BLaER1 (cell line): ENCODE measurements at regions not wholly inside any gene's neighbourhood (a gene's known extent, or its start where the extent isn't known, plus 50 kb on each side); places are given as distances from the start of the nearest gene placed in this dataset.

Source experiments
- H3K27ac ChIP-seq: shearing (Covaris generic); formaldehyde crosslinking; 2 replicates; pipeline ENCODE4 v1.8.1; 2022
- H3K27me3 ChIP-seq: shearing (Covaris generic); formaldehyde crosslinking; 2 replicates; pipeline ENCODE4 v1.8.1; 2022
- H3K36me3 ChIP-seq: shearing (Covaris generic); formaldehyde crosslinking; 2 replicates; pipeline ENCODE4 v1.8.1; 2022
- H3K4me1 ChIP-seq: shearing (Covaris generic); formaldehyde crosslinking; 2 replicates; pipeline ENCODE4 v1.8.1; 2022
- H3K4me2 ChIP-seq: shearing (Covaris generic); formaldehyde crosslinking; 2 replicates; pipeline ENCODE4 v1.8.1; 2022
- H3K4me3 ChIP-seq: shearing (Covaris generic); formaldehyde crosslinking; 2 replicates; pipeline ENCODE4 v1.8.1; 2022
- H3K9ac ChIP-seq: shearing (Covaris generic); formaldehyde crosslinking; 2 replicates; pipeline ENCODE4 v1.8.1; 2022
- H3K9me3 ChIP-seq: shearing (Covaris generic); formaldehyde crosslinking; 2 replicates; pipeline ENCODE4 v1.8.1; 2022
- H4K20me1 ChIP-seq: shearing (Covaris generic); formaldehyde crosslinking; 2 replicates; pipeline ENCODE4 v1.8.1; 2022
- Cebpa-rat ChIP-seq: shearing (Covaris generic); IDR thresholded peaks from 2 replicates; pipeline ENCODE4 v1.8.1; 2022

GRCh38 chr2:172270278-172271079 lies 156.9 kb upstream of the ITGA6 start:
- Histone ChIP-seq H3K27me3 (no peaks in the 10 kb centered on the region), H3K9me3 (peaks cover 8% of the 10 kb centered on the region; the same call in 1 of the 2 replicates), H3K27ac (no peak overlapping the region), H3K4me2 (no peak overlapping the region), H3K4me1 (peaks cover 7% of the 10 kb centered on the region), H4K20me1 (no peaks in the 10 kb centered on the region), H3K36me3 (no peaks in the 10 kb centered on the region), H3K4me3 (no peak overlapping the region), H3K9ac (no peak overlapping the region)
- no peak for TF ChIP-seq Cebpa-rat

- Histone ChIP-seq H3K27ac (no peak overlapping the region), H3K36me3 (no peaks in the 10 kb centered on the region), H4K20me1 (no peaks in the 10 kb centered on the region), H3K9ac (no peak overlapping the region), H3K9me3 (peaks cover 19% of the 10 kb centered on the region), H3K4me2 (peak overlapping the region; percentile 36), H3K27me3 (no peaks in the 10 kb centered on the region), H3K4me1 (peaks cover 11% of the 10 kb centered on the region), H3K4me3 (no peak overlapping the region)
- TF ChIP-seq Cebpa-rat = no peak
Observed at GRCh38 chr2:172273910-172274571, 153.3 kb upstream of the ITGA6 start.

DNA sequence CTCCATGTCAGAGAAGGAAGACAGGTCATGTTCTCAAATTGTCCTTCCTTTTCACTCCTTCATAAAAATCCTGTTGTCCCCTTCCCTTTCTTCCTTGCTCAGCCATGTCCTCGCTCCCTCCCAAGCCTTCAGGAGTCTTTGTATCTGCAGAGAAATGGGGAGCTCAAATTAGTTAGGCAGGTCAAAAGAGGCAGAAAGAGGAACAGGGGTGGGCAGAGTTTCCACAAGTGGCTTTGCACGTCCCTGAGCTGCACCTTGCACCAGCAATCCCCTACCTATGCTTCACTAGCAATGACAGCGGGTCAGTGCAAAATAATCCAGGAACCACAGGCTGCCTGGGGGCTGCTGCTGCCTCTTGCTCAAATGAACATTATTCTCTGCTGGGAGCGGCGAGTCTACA lies 152.1 kb upstream of the ITGA6 start:
- no peak overlapping the region for H3K4me3 ChIP-seq
- no peak overlapping the region for H3K4me2 ChIP-seq
- H3K9me3 ChIP-seq = peaks cover 19% of the 10 kb centered on the region
- no peak overlapping the region for H3K27ac ChIP-seq
- H3K36me3 ChIP-seq = no peaks in the 10 kb centered on the region
- H3K9ac ChIP-seq = no peak overlapping the region
- H3K4me1 ChIP-seq = peaks cover 20% of the 10 kb centered on the region
- H3K27me3 ChIP-seq = no peaks in the 10 kb centered on the region
- no peak for TF ChIP-seq Cebpa-rat
- H4K20me1 ChIP-seq = no peaks in the 10 kb centered on the region

GRCh38 chr2:172276961-172277360 lies 150.4 kb upstream of the ITGA6 start:
- H3K36me3 ChIP-seq = no peaks in the 10 kb centered on the region
- no peak for TF ChIP-seq Cebpa-rat

DNA sequence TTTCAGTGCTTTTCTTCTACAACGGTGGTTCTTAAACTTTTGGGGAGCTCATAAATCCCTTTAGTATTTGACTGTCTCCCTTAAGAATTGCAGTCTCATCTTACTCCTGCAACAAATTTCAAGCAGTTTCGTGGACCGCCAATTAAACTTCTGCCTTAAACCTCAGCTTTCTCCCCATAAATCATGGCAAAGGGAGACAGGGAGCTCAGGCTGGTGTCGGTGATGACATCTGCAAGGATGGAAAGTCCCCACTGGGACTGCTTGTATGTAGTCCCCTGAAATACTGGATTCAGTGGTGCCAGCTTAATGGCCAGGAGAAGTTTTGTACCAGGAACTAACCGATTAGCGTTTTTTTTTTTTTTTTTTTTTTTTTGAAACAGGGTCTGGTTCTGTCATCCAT lies 148.7 kb upstream of the ITGA6 start:
- H3K27ac ChIP-seq = no peak overlapping the region
- H3K4me1 ChIP-seq = peaks cover 54% of the 10 kb centered on the region
- no peak overlapping the region for H3K4me3 ChIP-seq
- no peaks in the 10 kb centered on the region for H3K36me3 ChIP-seq
- no peak overlapping the region for H3K9ac ChIP-seq
- H4K20me1 ChIP-seq = no peaks in the 10 kb centered on the region
- TF ChIP-seq Cebpa-rat = no peak
- H3K4me2 ChIP-seq = peak overlapping the region; percentile 2; the same call in 1 of the 2 replicates
- H3K9me3 ChIP-seq = peaks cover 14% of the 10 kb centered on the region
- no peaks in the 10 kb centered on the region for H3K27me3 ChIP-seq

More at GRCh38 chr2:172276961-172277360, 150.4 kb upstream of the ITGA6 start:
- peaks cover 37% of the 10 kb centered on the region for H3K4me1 ChIP-seq
- H4K20me1 ChIP-seq = no peaks in the 10 kb centered on the region
- no peak overlapping the region for H3K4me3 ChIP-seq
- H3K4me2 ChIP-seq = no peak overlapping the region
- no peaks in the 10 kb centered on the region for H3K27me3 ChIP-seq
- no peak overlapping the region for H3K9ac ChIP-seq
- H3K9me3 ChIP-seq = peaks cover 19% of the 10 kb centered on the region
- no peak overlapping the region for H3K27ac ChIP-seq

DNA sequence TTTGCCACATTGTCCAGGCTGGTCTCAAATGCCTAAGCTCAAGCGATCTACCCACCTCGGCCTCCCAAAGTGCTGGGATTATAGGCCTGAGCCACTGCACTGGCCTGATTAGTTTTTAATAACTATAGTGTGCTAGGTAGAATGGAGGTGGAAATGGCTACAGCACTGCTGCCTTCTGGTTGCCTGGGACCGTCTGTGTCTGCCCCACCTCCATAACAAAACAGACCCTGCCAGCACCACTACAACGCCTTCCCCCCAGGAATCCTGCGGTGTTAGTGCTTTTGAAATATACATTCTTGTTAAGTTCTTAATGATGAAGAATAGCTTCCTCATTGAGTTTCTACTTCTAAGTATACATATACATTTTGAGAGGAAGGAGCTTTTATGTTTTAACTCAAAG lies 148.2 kb upstream of the ITGA6 start:
- Histone ChIP-seq H3K9me3 (peaks cover 14% of the 10 kb centered on the region), H4K20me1 (no peaks in the 10 kb centered on the region), H3K4me2 (no peak overlapping the region), H3K4me1 (peaks cover 54% of the 10 kb centered on the region), H3K36me3 (no peaks in the 10 kb centered on the region), H3K9ac (no peak overlapping the region), H3K27ac (no peak overlapping the region), H3K27me3 (no peaks in the 10 kb centered on the region), H3K4me3 (no peak overlapping the region)
- TF ChIP-seq Cebpa-rat = no peak

GRCh38 chr2:172279813-172280212 lies 147.6 kb upstream of the ITGA6 start:
- Histone ChIP-seq H3K27ac (no peak overlapping the region), H3K4me2 (no peak overlapping the region), H3K36me3 (no peaks in the 10 kb centered on the region), H3K4me1 (peaks cover 59% of the 10 kb centered on the region), H3K9me3 (peaks cover 14% of the 10 kb centered on the region), H3K27me3 (no peaks in the 10 kb centered on the region), H3K4me3 (no peak overlapping the region), H3K9ac (no peak overlapping the region), H4K20me1 (no peaks in the 10 kb centered on the region)
- no peak for TF ChIP-seq Cebpa-rat

DNA sequence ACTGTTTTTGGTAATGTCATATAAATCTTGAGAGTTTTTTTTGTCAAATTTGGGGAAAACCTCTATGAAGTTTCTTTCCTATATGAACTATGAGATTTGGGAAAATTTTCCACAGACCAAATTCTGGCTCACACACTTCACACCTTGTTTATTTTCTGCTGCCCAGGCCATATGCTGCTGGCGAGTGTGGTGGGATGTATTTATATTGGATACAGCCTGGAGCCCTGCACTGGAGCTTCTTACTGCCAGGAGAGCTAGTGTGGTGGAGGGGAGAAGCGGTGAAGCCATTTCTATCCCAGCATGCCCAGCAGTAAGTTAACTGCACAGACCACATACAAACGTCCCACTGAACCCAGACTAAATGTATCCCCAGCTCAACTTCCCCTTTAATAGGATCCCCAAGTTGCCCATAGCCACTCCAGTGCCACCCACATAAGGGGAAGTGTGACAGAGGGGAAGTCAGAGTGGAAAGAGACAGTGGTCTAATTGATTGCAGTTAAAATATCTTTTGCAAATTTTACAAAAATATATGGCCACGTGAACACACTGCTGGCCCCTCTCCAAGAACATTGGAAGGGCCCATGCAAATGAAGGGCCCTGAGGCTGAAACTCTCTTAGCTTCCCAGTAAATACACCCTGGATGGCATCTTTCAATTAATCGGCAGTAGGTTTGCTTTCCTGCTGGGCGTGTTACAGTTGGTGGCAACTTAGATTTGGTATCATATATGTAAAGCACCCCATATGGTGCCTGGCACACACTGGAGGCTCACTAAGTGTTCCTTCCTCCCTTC lies 146.6 kb upstream of the ITGA6 start:
- no peak for TF ChIP-seq Cebpa-rat
- H3K9me3 ChIP-seq = peaks cover 14% of the 10 kb centered on the region
- peaks cover 68% of the 10 kb centered on the region for H3K4me1 ChIP-seq
- H3K4me3 ChIP-seq = no peak overlapping the region
- H4K20me1 ChIP-seq = no peaks in the 10 kb centered on the region
- peak overlapping the region; percentile 52 for H3K27ac ChIP-seq
- H3K36me3 ChIP-seq = no peaks in the 10 kb centered on the region
- peak overlapping the region; percentile 70 for H3K4me2 ChIP-seq
- no peaks in the 10 kb centered on the region for H3K27me3 ChIP-seq
- no peak overlapping the region for H3K9ac ChIP-seq

- no peak overlapping the region for H3K4me3 ChIP-seq
- H3K4me2 ChIP-seq = peak overlapping the region; percentile 70
- TF ChIP-seq Cebpa-rat = no peak
- H4K20me1 ChIP-seq = no peaks in the 10 kb centered on the region
- H3K27ac ChIP-seq = no peak overlapping the region
- H3K36me3 ChIP-seq = no peaks in the 10 kb centered on the region
- no peak overlapping the region for H3K9ac ChIP-seq
- peaks cover 78% of the 10 kb centered on the region for H3K4me1 ChIP-seq
- H3K9me3 ChIP-seq = peaks cover 9% of the 10 kb centered on the region
- H3K27me3 ChIP-seq = no peaks in the 10 kb centered on the region
Observed at GRCh38 chr2:172281648-172282570, 145.5 kb upstream of the ITGA6 start.
